ENCODE measurements at regions not wholly inside any gene's neighbourhood (a gene's known extent, or its start where the extent isn't known, plus 50 kb on each side); places are given as distances from the start of the nearest gene placed in this dataset.

- TF ChIP-seq EZH2 (IDR thresholded peaks at IDR 0.05) = no peak
- no peak for TF ChIP-seq CTCF (IDR thresholded peaks at IDR 0.05 in 2 of 3, conservative IDR thresholded peaks at IDR 0.05 in 1 of 3; ENCODE audit: borderline replicate concordance in 1 of 3, insufficient read depth in 1 of 3, low read depth in 2 of 3, low read length in 2 of 3)
- no peak for TF ChIP-seq POLR2A (IDR thresholded peaks at IDR 0.05; ENCODE audit: borderline replicate concordance, extremely low read depth, insufficient read depth, insufficient read length)
Measured at GRCh38 chr2:145723872-145724271, 1204.0 kb upstream of the ZEB2 start.
